ENCODE measurements at regions not wholly inside any gene's neighbourhood (a gene's known extent, or its start where the extent isn't known, plus 50 kb on each side); places are given as distances from the start of the nearest gene placed in this dataset.

DNA sequence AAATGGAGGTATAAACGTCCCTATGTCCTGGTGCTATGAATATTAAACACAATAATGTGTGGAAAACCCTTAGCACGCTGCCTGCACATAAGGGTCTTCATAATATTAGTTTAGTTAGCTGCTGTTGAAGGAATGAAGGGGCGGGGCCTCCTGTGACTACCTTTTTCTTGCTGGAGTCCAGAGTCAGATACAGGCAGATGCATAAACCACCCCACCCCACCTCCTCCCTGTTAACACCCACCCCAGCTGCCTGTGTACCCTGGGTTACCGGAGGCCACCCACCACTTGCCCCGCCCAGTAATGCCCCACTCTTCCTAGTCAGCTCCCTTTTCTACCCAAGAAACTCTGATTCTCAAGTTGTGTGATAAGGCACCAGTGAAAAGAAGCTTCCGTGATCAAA, 158.4 kb downstream of the EN1 start:
- in situ Hi-C loops (cut with MboI) (no loop called here), intact Hi-C loops (cut with micrococcal nuclease) (no loop called here)
- no TSS peak for BruUV-seq (replicated peaks)
- no peak overlapping the region for H3K4me2 ChIP-seq (ENCODE audit: insufficient read depth, low read length)
- ChIA-PET POLR2A (interaction anchor here (0.8 to 1.4 kb wide), 2 partner anchors 12 to 18 kb away, joined by 3 read pairs; no protein-coding TSS in a partner anchor), CTCF (ENCODE audit: low intra/inter-chr PET ratio) (no interaction called here)
- H3K4me1 ChIP-seq (replicated peaks in 1 of 2; ENCODE audit: control insufficient read depth in 2 of 2, insufficient read depth in 2 of 2, low read length in 2 of 2), result no peaks in the 10 kb centered on the region; a peak in 2 of 5 replicates
- WGBS (ENCODE audit: insufficient coverage, low coverage, missing lambda C conversion rate), result 35% methylated on average over 6 of the region's 6 CpGs
- H3K9ac ChIP-seq (ENCODE audit: insufficient read depth in 1 of 2, low read depth in 2 of 2, low read length in 2 of 2), result no peak overlapping the region
- peak overlapping the region; percentile 86 for H2AFZ ChIP-seq (ENCODE audit: low read depth, low read length)
- peak; percentile 37; the same call in 1 of the 3 replicates for ATAC-seq
- DNase-seq (ENCODE audit: extremely low read depth in 1 of 4, low spot score in 3 of 4), result no peak
- H3K27ac ChIP-seq (ENCODE audit: extremely low read depth, low read depth, low read length), result no peak overlapping the region
- H3K4me3 ChIP-seq, result no peak overlapping the region
- TF ChIP-seq, protein P1, sequence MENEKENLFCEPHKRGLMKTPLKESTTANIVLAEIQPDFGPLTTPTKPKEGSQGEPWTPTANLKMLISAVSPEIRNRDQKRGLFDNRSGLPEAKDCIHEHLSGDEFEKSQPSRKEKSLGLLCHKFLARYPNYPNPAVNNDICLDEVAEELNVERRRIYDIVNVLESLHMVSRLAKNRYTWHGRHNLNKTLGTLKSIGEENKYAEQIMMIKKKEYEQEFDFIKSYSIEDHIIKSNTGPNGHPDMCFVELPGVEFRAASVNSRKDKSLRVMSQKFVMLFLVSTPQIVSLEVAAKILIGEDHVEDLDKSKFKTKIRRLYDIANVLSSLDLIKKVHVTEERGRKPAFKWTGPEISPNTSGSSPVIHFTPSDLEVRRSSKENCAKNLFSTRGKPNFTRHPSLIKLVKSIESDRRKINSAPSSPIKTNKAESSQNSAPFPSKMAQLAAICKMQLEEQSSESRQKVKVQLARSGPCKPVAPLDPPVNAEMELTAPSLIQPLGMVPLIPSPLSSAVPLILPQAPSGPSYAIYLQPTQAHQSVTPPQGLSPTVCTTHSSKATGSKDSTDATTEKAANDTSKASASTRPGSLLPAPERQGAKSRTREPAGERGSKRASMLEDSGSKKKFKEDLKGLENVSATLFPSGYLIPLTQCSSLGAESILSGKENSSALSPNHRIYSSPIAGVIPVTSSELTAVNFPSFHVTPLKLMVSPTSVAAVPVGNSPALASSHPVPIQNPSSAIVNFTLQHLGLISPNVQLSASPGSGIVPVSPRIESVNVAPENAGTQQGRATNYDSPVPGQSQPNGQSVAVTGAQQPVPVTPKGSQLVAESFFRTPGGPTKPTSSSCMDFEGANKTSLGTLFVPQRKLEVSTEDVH (IDR thresholded peaks at IDR 0.05; ENCODE audit: low read depth, partially characterized antibody), result no peak
- TF ChIP-seq COPS2 (conservative IDR thresholded peaks at IDR 0.05), result no peak
- no peak for TF ChIP-seq ZNF584 (CRISPR knock-in tag; IDR thresholded peaks at IDR 0.05; ENCODE audit: low read depth)
- TF ChIP-seq MEIS2 (IDR thresholded peaks at IDR 0.05; ENCODE audit: partially characterized antibody), result no peak
- TF ChIP-seq ZNF57 (CRISPR knock-in tag; IDR thresholded peaks at IDR 0.05), result no peak
- TF ChIP-seq ELF4 (CRISPR knock-in tag; IDR thresholded peaks at IDR 0.05), result no peak
- no peak for TF ChIP-seq ARID2 (IDR thresholded peaks at IDR 0.05)
- no peaks in the 10 kb centered on the region for H3K79me2 ChIP-seq (ENCODE audit: control insufficient read depth, insufficient read depth, low read length)
- no peak for FAIRE-seq
- H4K20me1 ChIP-seq (replicated peaks; ENCODE audit: control insufficient read depth, insufficient read depth, low read length), result no peaks in the 10 kb centered on the region
- H3K36me3 ChIP-seq (ENCODE audit: control insufficient read depth, insufficient read depth, low read length), result no peaks in the 10 kb centered on the region
- no peaks in the 10 kb centered on the region for H3K9me1 ChIP-seq (ENCODE audit: control insufficient read depth, insufficient read depth, low read length)
- H3K27me3 ChIP-seq (ENCODE audit: control insufficient read depth in 2 of 2, insufficient read depth in 2 of 2, low read length in 2 of 2), result no peaks in the 10 kb centered on the region
- no peaks in the 10 kb centered on the region for H3K9me3 ChIP-seq (replicated peaks; ENCODE audit: control insufficient read depth, insufficient read depth, low read depth, low read length)

Measured in K562 (cell line).